PC-3 (cell line): ENCODE measurements at regions not wholly inside any gene's neighbourhood (a gene's known extent, or its start where the extent isn't known, plus 50 kb on each side); places are given as distances from the start of the nearest gene placed in this dataset.

Source experiments
- ATAC-seq: fragments of 200-7000 bp; cut with Tn5 transposase; 2 replicates; pipeline ENCODE4 v1.9.1; 2020; ENCODE audit warnings: mild to moderate bottlenecking, moderate library complexity
- BruUV-seq: library from RNA; stranded (reverse); fragments of 400-500 nt; replicated peaks from 2 replicates; lab custom pipeline; 2021; lab: Mats Ljungman, UMichigan
- CTCF ChIA-PET: fragments of 300-600 bp; sonication (Branson Sonifier 250); formaldehyde crosslinking; loops from one replicate; lab custom pipeline; 2022; ENCODE audit warnings: antibody characterized with exemption; lab: Charles Lee
- POLR2A ChIA-PET: fragments of 300-600 bp; sonication (Branson Sonifier 250); formaldehyde crosslinking; loops from one replicate; lab custom pipeline; 2022; ENCODE audit warnings: antibody characterized with exemption; ENCODE audit not compliant: unreplicated experiment; lab: Charles Lee
- DNase-seq: peaks from one replicate; pipeline ENCODE4 v3.0.0-alpha.2; 2015
- H2AFZ ChIP-seq: fragments of 300-600 bp; sonication (generic); 2 replicates; pipeline ENCODE4 v1.6.0; 2016; ENCODE audit warnings: antibody characterized with exemption, low read length
- H3F3A ChIP-seq: fragments of 300-600 bp; sonication (generic); one replicate; pipeline ENCODE4 v1.6.0; 2017; ENCODE audit warnings: antibody characterized with exemption, low read length, control low read depth, mild to moderate bottlenecking; ENCODE audit not compliant: unreplicated experiment
- H3K27ac ChIP-seq: fragments of 300-600 bp; sonication (generic); 2 replicates; pipeline ENCODE4 v1.5.1; 2016; ENCODE audit warnings: mild to moderate bottlenecking, low read length
- H3K27me3 ChIP-seq: fragments of 300-600 bp; sonication (generic); 2 replicates; pipeline ENCODE4 v1.6.1; 2016; ENCODE audit warnings: low read length, mixed read lengths
- H3K36me3 ChIP-seq: fragments of 300-600 bp; sonication (generic); 2 replicates; pipeline ENCODE4 v1.6.1; 2016; ENCODE audit warnings: low read depth, mixed run types, low read length, mixed read lengths
- H3K4me1 ChIP-seq: fragments of 300-600 bp; sonication (generic); 2 replicates; pipeline ENCODE4 v1.5.1; 2016; ENCODE audit warnings: low read length; ENCODE audit not compliant: insufficient read depth
- H3K4me2 ChIP-seq: fragments of 300-600 bp; sonication (generic); 2 replicates; pipeline ENCODE4 v1.6.0; 2016; ENCODE audit warnings: low read length
- H3K4me3 ChIP-seq: fragments of 300-600 bp; sonication (generic); 2 replicates; pipeline ENCODE4 v1.5.1; 2016; ENCODE audit warnings: mild to moderate bottlenecking, low read length, mixed read lengths
- H3K79me2 ChIP-seq: fragments of 300-600 bp; sonication (generic); 2 replicates; pipeline ENCODE4 v1.6.1; 2017; ENCODE audit warnings: low read length, mixed read lengths
- H3K9ac ChIP-seq: fragments of 300-600 bp; sonication (generic); 2 replicates; pipeline ENCODE4 v1.6.0; 2016; ENCODE audit warnings: mild to moderate bottlenecking, low read length
- H3K9me2 ChIP-seq: fragments of 300-600 bp; sonication (generic); replicated peaks from 2 replicates; pipeline ENCODE4 v1.6.1; 2016; ENCODE audit warnings: mixed run types, low read length, mixed read lengths
- H3K9me3 ChIP-seq: fragments of 300-600 bp; sonication (generic); 2 replicates; pipeline ENCODE4 v1.6.1; 2016; ENCODE audit warnings: low read length, mixed read lengths
- H4K20me1 ChIP-seq: fragments of 300-600 bp; sonication (generic); 2 replicates; pipeline ENCODE4 v1.6.1; 2016; ENCODE audit warnings: low read length, mixed read lengths
- CTCF ChIP-seq: fragments of 300-600 bp; sonication (generic); conservative IDR thresholded peaks from 2 replicates; pipeline ENCODE4 v1.5.1; 2017; ENCODE audit warnings: antibody characterized with exemption, low read depth, mild to moderate bottlenecking, low read length
- EZH2 ChIP-seq: fragments of 300-600 bp; sonication (generic); IDR thresholded peaks from one replicate; pipeline ENCODE4 v1.6.1; 2017; ENCODE audit warnings: antibody characterized with exemption, mild to moderate bottlenecking, low read length; ENCODE audit not compliant: unreplicated experiment
- EZH2phosphoT487 ChIP-seq: fragments of 300-600 bp; sonication (generic); IDR thresholded peaks from 2 replicates; pipeline ENCODE4 v1.6.1; 2018; ENCODE audit warnings: mild to moderate bottlenecking, antibody characterized with exemption, low read length, borderline replicate concordance
- intact Hi-C: fragments of 100-400 bp; cut with micrococcal nuclease; formaldehyde crosslinking; loops from 2 replicates; pipeline ENCODE4 v1.9.0; 2023

GRCh38 chr15:70151003-70151402 is 53.3 kb upstream of the TLE3 start:
- no peak overlapping the region for H3K4me2 ChIP-seq
- H2AFZ ChIP-seq: no peak overlapping the region
- TF ChIP-seq EZH2: no peak
- no peak for TF ChIP-seq EZH2phosphoT487
- TF ChIP-seq CTCF: no peak
- H3K9me2 ChIP-seq: no peaks in the 10 kb centered on the region
- no peaks in the 10 kb centered on the region for H3K79me2 ChIP-seq
- CTCF ChIA-PET: no interaction called here
- H3F3A ChIP-seq: no peaks in the 10 kb centered on the region
- BruUV-seq: no TSS peak
- intact Hi-C loops: no loop called here
- ATAC-seq (no peak), DNase-seq (no peak)
- POLR2A ChIA-PET: no interaction called here
- no peaks in the 10 kb centered on the region for H3K9me3 ChIP-seq
- no peaks in the 10 kb centered on the region for H3K36me3 ChIP-seq
- 0 out of 2 replicates have a peak, but pooled peaks cover under 1% of the 10 kb centered on the region for H3K27me3 ChIP-seq
- no peak overlapping the region for H3K4me3 ChIP-seq
- 0 out of 2 replicates have a peak, but pooled peaks cover 2% of the 10 kb centered on the region for H3K4me1 ChIP-seq
- H4K20me1 ChIP-seq: no peaks in the 10 kb centered on the region
- H3K27ac ChIP-seq: no peak overlapping the region
- no peak overlapping the region for H3K9ac ChIP-seq

- DNase-seq (no peak), ATAC-seq (no peak)
- ChIA-PET POLR2A (no interaction called here), CTCF (no interaction called here)
- intact Hi-C loops: no loop called here
- no peaks in the 10 kb centered on the region for H3K9me3 ChIP-seq
- H3K79me2 ChIP-seq: no peaks in the 10 kb centered on the region
- no peaks in the 10 kb centered on the region for H3K9me2 ChIP-seq
- H3K4me3 ChIP-seq: no peak overlapping the region
- no peak overlapping the region for H3K4me2 ChIP-seq
- no peaks in the 10 kb centered on the region for H4K20me1 ChIP-seq
- 0 out of 2 replicates have a peak, but pooled peaks cover 2% of the 10 kb centered on the region for H3K4me1 ChIP-seq
- H3K27me3 ChIP-seq: no peaks in the 10 kb centered on the region
- H3K9ac ChIP-seq: no peak overlapping the region
- H3F3A ChIP-seq: no peaks in the 10 kb centered on the region
- no peak for TF ChIP-seq EZH2phosphoT487
- no peak for TF ChIP-seq EZH2
- TF ChIP-seq CTCF: no peak
- BruUV-seq: no TSS peak
- H2AFZ ChIP-seq: no peak overlapping the region
- no peak overlapping the region for H3K27ac ChIP-seq
- H3K36me3 ChIP-seq: no peaks in the 10 kb centered on the region
Measured at GRCh38 chr15:70150405-70150747, 52.7 kb upstream of the TLE3 start.

- no peak overlapping the region for H3K27ac ChIP-seq
- peak; percentile 63 for DNase-seq
- no peaks in the 10 kb centered on the region for H3K9me2 ChIP-seq
- H3K27me3 ChIP-seq: no peaks in the 10 kb centered on the region
- no peaks in the 10 kb centered on the region for H3K79me2 ChIP-seq
- TF ChIP-seq CTCF: no peak
- TF ChIP-seq EZH2: no peak
- TF ChIP-seq EZH2phosphoT487: no peak
- no peak overlapping the region for H3K4me2 ChIP-seq
- H3F3A ChIP-seq: no peaks in the 10 kb centered on the region
- intact Hi-C loops: no loop called here
- H3K4me3 ChIP-seq: no peak overlapping the region
- no peak overlapping the region for H3K9ac ChIP-seq
- H4K20me1 ChIP-seq: no peaks in the 10 kb centered on the region
- POLR2A ChIA-PET: no interaction called here
- H3K36me3 ChIP-seq: no peaks in the 10 kb centered on the region
- CTCF ChIA-PET: no interaction called here
- no peak for ATAC-seq
- H3K4me1 ChIP-seq: 0 out of 2 replicates have a peak, but pooled peaks cover 2% of the 10 kb centered on the region
- BruUV-seq: no TSS peak
- H2AFZ ChIP-seq: no peak overlapping the region
- no peaks in the 10 kb centered on the region for H3K9me3 ChIP-seq
Measured at GRCh38 chr15:70149667-70150404, 52.1 kb upstream of the TLE3 start.
